ENCODE measurements at regions not wholly inside any gene's neighbourhood (a gene's known extent, or its start where the extent isn't known, plus 50 kb on each side); places are given as distances from the start of the nearest gene placed in this dataset.

GRCh38 chr4:29213020-29213419, 1507.1 kb upstream of the PCDH7 start:
- H3K4me1 ChIP-seq (ENCODE audit: control insufficient read depth, insufficient read depth, low read length): no peaks in the 10 kb centered on the region
- H3K9ac ChIP-seq (ENCODE audit: low read length): no peak overlapping the region
- no peaks in the 10 kb centered on the region for H3K36me3 ChIP-seq (ENCODE audit: control insufficient read depth, insufficient read depth, low read length)
- no peak overlapping the region for H3K27ac ChIP-seq (ENCODE audit: low read depth, low read length)
- H3K4me3 ChIP-seq (ENCODE audit: low read length): no peak overlapping the region
- no peaks in the 10 kb centered on the region for H3K27me3 ChIP-seq (ENCODE audit: control insufficient read depth, insufficient read depth, low read length)

DNA sequence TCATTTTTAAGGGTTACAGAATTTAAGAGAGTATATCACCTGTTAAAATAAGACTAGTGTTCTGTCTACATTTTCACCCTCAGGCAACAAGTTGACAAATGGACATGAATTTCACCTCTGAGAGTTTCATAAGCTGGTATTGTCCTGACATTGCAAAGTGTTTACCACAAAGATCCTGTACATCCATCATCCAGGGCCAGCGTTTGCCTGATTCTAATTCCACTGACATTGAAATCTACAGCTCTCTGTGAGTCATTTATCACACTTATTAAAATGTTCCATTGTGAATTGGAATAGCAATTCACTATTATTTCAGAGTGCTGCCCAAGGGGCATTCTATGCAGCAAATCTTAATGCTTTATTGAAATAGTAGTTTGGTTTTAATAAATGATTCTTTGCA, 1499.4 kb upstream of the PCDH7 start:
- Histone ChIP-seq H3K9ac (ENCODE audit: low read length) (no peak overlapping the region), H3K36me3 (ENCODE audit: control insufficient read depth, insufficient read depth, low read length) (no peaks in the 10 kb centered on the region), H3K27ac (ENCODE audit: low read depth, low read length) (no peak overlapping the region), H3K27me3 (ENCODE audit: control insufficient read depth, insufficient read depth, low read length) (no peaks in the 10 kb centered on the region), H3K4me1 (ENCODE audit: control insufficient read depth, insufficient read depth, low read length) (no peaks in the 10 kb centered on the region), H3K4me3 (ENCODE audit: low read length) (no peak overlapping the region)

DNA sequence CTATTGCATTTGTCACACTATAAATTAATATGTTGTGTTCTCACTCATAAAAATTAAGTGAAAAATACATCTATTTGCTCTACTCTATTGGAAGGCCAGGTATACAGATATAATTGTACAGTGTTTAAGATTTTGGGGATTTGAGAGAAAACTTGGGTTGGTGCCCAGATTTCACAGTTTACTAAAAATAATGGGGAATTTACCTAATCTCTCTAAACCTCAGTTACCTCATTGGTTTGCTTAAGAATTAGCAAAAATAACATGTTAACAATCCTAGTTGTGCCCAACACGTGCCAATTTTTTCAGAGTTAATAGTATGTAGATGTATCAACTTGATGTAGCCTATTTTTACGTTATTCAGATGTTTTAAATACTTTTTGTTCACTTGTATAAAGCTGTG, 1495.3 kb upstream of the PCDH7 start:
- no peaks in the 10 kb centered on the region for H3K36me3 ChIP-seq (ENCODE audit: control insufficient read depth, insufficient read depth, low read length)
- H3K27ac ChIP-seq (ENCODE audit: low read depth, low read length): no peak overlapping the region
- H3K4me3 ChIP-seq (ENCODE audit: low read length): no peak overlapping the region
- H3K4me1 ChIP-seq (ENCODE audit: control insufficient read depth, insufficient read depth, low read length): no peaks in the 10 kb centered on the region
- H3K27me3 ChIP-seq (ENCODE audit: control insufficient read depth, insufficient read depth, low read length): no peaks in the 10 kb centered on the region
- H3K9ac ChIP-seq (ENCODE audit: low read length): no peak overlapping the region

- Histone ChIP-seq H3K9ac (ENCODE audit: low read length) (no peak overlapping the region), H3K4me3 (ENCODE audit: low read length) (no peak overlapping the region), H3K36me3 (ENCODE audit: control insufficient read depth, insufficient read depth, low read length) (no peaks in the 10 kb centered on the region), H3K27me3 (ENCODE audit: control insufficient read depth, insufficient read depth, low read length) (no peaks in the 10 kb centered on the region), H3K27ac (ENCODE audit: low read depth, low read length) (no peak overlapping the region), H3K4me1 (ENCODE audit: control insufficient read depth, insufficient read depth, low read length) (no peaks in the 10 kb centered on the region)
Measured at GRCh38 chr4:29240641-29241040, 1479.5 kb upstream of the PCDH7 start.

DNA sequence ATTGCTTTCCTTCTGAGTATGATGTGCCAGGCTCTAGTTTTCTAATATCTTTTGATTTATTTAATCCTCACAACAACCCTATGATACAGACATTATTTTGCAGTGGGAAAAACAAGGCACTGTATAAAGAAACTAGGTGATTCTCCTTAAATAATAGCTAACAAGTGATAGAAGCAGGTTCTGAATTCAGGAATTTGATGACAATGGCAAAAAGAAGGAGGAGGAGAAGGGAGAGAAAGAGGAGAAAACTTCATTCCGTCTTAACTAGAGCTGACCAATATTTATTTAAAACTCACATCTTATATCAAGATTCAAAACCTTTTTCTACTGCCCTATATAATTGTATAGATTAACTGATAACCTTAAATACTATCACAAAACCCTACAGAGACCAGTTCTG, 1477.1 kb upstream of the PCDH7 start:
- no peak overlapping the region for H3K9ac ChIP-seq (ENCODE audit: low read length)
- no peaks in the 10 kb centered on the region for H3K27me3 ChIP-seq (ENCODE audit: control insufficient read depth, insufficient read depth, low read length)
- H3K4me3 ChIP-seq (ENCODE audit: low read length): no peak overlapping the region
- H3K36me3 ChIP-seq (ENCODE audit: control insufficient read depth, insufficient read depth, low read length): no peaks in the 10 kb centered on the region
- no peak overlapping the region for H3K27ac ChIP-seq (ENCODE audit: low read depth, low read length)
- no peaks in the 10 kb centered on the region for H3K4me1 ChIP-seq (ENCODE audit: control insufficient read depth, insufficient read depth, low read length)

DNA sequence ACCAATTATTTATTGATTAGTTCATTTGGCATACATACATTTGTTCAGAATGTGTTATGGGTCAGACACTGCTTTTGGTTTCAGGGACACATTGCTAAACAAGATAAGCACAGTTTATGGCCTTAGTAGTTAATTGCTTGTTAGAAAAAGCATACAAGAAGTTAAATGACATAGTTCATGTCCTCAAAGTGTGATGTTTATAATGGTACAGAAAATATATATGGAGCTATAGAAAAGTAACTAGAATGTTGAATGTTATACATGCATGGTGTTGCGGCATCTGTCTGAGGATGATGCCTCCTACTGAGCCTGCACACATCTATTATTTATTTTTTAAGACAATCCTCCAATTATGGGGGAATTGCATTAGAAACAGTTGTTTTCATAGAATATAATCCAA, 1476.3 kb upstream of the PCDH7 start:
- H3K4me1 ChIP-seq (ENCODE audit: control insufficient read depth, insufficient read depth, low read length): no peaks in the 10 kb centered on the region
- H3K27ac ChIP-seq (ENCODE audit: low read depth, low read length): no peak overlapping the region
- H3K36me3 ChIP-seq (ENCODE audit: control insufficient read depth, insufficient read depth, low read length): no peaks in the 10 kb centered on the region
- no peaks in the 10 kb centered on the region for H3K27me3 ChIP-seq (ENCODE audit: control insufficient read depth, insufficient read depth, low read length)
- H3K4me3 ChIP-seq (ENCODE audit: low read length): no peak overlapping the region
- no peak overlapping the region for H3K9ac ChIP-seq (ENCODE audit: low read length)

DNA sequence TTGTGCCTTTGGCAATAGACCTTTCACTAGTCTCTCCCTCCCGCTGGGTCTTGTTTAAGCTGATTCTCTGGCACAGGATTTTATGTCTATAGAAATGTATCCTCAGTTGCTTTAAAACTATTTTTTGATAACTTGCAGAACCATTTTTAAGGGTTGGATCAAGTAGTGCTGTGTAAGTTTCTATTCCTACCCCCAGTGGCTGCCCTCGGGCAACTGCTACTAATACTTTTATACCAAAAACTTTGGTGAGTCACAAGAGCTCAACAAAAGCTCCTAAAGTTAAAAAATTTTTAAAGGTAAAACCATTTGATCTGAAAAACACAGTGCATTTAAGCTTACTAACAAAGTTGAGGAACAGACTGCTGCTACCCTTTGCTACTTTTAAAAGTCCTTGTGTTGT, 1460.6 kb upstream of the PCDH7 start:
- H3K9ac ChIP-seq (ENCODE audit: low read length): no peak overlapping the region
- no peak overlapping the region for H3K4me3 ChIP-seq (ENCODE audit: low read length)
- H3K4me1 ChIP-seq (ENCODE audit: control insufficient read depth, insufficient read depth, low read length): no peaks in the 10 kb centered on the region
- no peak overlapping the region for H3K27ac ChIP-seq (ENCODE audit: low read depth, low read length)
- no peaks in the 10 kb centered on the region for H3K36me3 ChIP-seq (ENCODE audit: control insufficient read depth, insufficient read depth, low read length)
- no peaks in the 10 kb centered on the region for H3K27me3 ChIP-seq (ENCODE audit: control insufficient read depth, insufficient read depth, low read length)

DNA sequence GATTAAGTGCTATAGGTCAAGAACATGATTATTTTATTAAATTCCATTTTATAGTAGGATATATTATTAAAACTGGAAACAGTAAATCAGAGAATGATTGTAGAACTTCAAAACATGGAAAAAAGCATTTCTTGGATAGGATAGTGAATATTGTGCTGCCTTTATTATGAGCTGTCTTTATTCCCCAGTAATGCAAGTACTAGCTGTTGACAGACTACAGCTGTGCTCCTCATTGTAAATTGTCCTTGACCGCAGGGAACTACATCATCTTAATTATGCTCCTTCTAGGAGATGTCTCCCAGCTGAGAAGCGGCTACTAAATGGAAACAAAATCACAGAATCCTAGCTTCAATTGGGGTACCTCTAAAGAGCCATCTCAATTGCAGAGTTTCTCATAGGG, 1457.2 kb upstream of the PCDH7 start:
- Histone ChIP-seq H3K36me3 (ENCODE audit: control insufficient read depth, insufficient read depth, low read length) (no peaks in the 10 kb centered on the region), H3K4me1 (ENCODE audit: control insufficient read depth, insufficient read depth, low read length) (no peaks in the 10 kb centered on the region), H3K9ac (ENCODE audit: low read length) (no peak overlapping the region), H3K4me3 (ENCODE audit: low read length) (no peak overlapping the region), H3K27ac (ENCODE audit: low read depth, low read length) (no peak overlapping the region), H3K27me3 (ENCODE audit: control insufficient read depth, insufficient read depth, low read length) (no peaks in the 10 kb centered on the region)

GRCh38 chr4:29276150-29276549, 1444.0 kb upstream of the PCDH7 start:
- Histone ChIP-seq H3K36me3 (ENCODE audit: control insufficient read depth, insufficient read depth, low read length) (no peaks in the 10 kb centered on the region), H3K9ac (ENCODE audit: low read length) (no peak overlapping the region), H3K27me3 (ENCODE audit: control insufficient read depth, insufficient read depth, low read length) (no peaks in the 10 kb centered on the region), H3K4me3 (ENCODE audit: low read length) (no peak overlapping the region), H3K27ac (ENCODE audit: low read depth, low read length) (no peak overlapping the region), H3K4me1 (ENCODE audit: control insufficient read depth, insufficient read depth, low read length) (no peaks in the 10 kb centered on the region)

- Histone ChIP-seq H3K36me3 (ENCODE audit: control insufficient read depth, insufficient read depth, low read length) (no peaks in the 10 kb centered on the region), H3K4me3 (ENCODE audit: low read length) (no peak overlapping the region), H3K9ac (ENCODE audit: low read length) (no peak overlapping the region), H3K4me1 (ENCODE audit: control insufficient read depth, insufficient read depth, low read length) (no peaks in the 10 kb centered on the region), H3K27ac (ENCODE audit: low read depth, low read length) (no peak overlapping the region), H3K27me3 (ENCODE audit: control insufficient read depth, insufficient read depth, low read length) (no peaks in the 10 kb centered on the region)
Measured at GRCh38 chr4:29277381-29277780, 1442.8 kb upstream of the PCDH7 start.

DNA sequence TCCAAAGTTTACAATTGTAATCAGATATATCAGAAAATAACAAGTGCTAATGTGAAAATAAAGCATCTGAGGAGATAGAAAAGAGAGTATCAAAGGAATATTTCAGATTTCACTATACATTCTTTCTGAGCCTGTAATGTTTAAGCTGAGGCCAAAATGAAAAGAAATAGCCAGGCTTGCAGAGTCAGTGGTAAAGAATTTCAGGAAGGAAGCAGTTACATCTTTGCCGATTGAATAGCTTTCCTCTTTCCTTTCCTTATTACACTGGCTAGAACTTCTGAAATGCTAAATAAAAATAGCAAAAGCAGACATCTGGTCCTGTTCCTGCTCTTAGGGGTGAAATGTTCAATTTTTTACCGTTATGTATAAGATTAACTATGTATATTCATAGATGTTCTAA, 1441.6 kb upstream of the PCDH7 start:
- Histone ChIP-seq H3K4me3 (ENCODE audit: low read length) (no peak overlapping the region), H3K4me1 (ENCODE audit: control insufficient read depth, insufficient read depth, low read length) (no peaks in the 10 kb centered on the region), H3K27me3 (ENCODE audit: control insufficient read depth, insufficient read depth, low read length) (no peaks in the 10 kb centered on the region), H3K27ac (ENCODE audit: low read depth, low read length) (no peak overlapping the region), H3K36me3 (ENCODE audit: control insufficient read depth, insufficient read depth, low read length) (no peaks in the 10 kb centered on the region), H3K9ac (ENCODE audit: low read length) (no peak overlapping the region)

- Histone ChIP-seq H3K27me3 (ENCODE audit: control insufficient read depth, insufficient read depth, low read length) (no peaks in the 10 kb centered on the region), H3K27ac (ENCODE audit: low read depth, low read length) (no peak overlapping the region), H3K36me3 (ENCODE audit: control insufficient read depth, insufficient read depth, low read length) (no peaks in the 10 kb centered on the region), H3K4me1 (ENCODE audit: control insufficient read depth, insufficient read depth, low read length) (no peaks in the 10 kb centered on the region), H3K4me3 (ENCODE audit: low read length) (no peak overlapping the region), H3K9ac (ENCODE audit: low read length) (no peak overlapping the region)
Measured at GRCh38 chr4:29289118-29289517, 1431.1 kb upstream of the PCDH7 start.

- no peaks in the 10 kb centered on the region for H3K36me3 ChIP-seq (ENCODE audit: control insufficient read depth, insufficient read depth, low read length)
Measured at GRCh38 chr4:29295280-29295679, 1424.9 kb upstream of the PCDH7 start.

GRCh38 chr4:29304595-29304994, 1415.6 kb upstream of the PCDH7 start:
- H3K9ac ChIP-seq (ENCODE audit: low read length): no peak overlapping the region
- H3K4me1 ChIP-seq (ENCODE audit: control insufficient read depth, insufficient read depth, low read length): no peaks in the 10 kb centered on the region
- H3K27ac ChIP-seq (ENCODE audit: low read depth, low read length): no peak overlapping the region
- H3K27me3 ChIP-seq (ENCODE audit: control insufficient read depth, insufficient read depth, low read length): no peaks in the 10 kb centered on the region
- H3K4me3 ChIP-seq (ENCODE audit: low read length): no peak overlapping the region
- H3K36me3 ChIP-seq (ENCODE audit: control insufficient read depth, insufficient read depth, low read length): no peaks in the 10 kb centered on the region

More at GRCh38 chr4:29295280-29295679, 1424.9 kb upstream of the PCDH7 start:
- Histone ChIP-seq H3K4me3 (ENCODE audit: low read length) (no peak overlapping the region), H3K27me3 (ENCODE audit: control insufficient read depth, insufficient read depth, low read length) (no peaks in the 10 kb centered on the region), H3K27ac (ENCODE audit: low read depth, low read length) (no peak overlapping the region), H3K9ac (ENCODE audit: low read length) (no peak overlapping the region), H3K4me1 (ENCODE audit: control insufficient read depth, insufficient read depth, low read length) (no peaks in the 10 kb centered on the region)
